ENCODE measurements at regions not wholly inside any gene's neighbourhood (a gene's known extent, or its start where the extent isn't known, plus 50 kb on each side); places are given as distances from the start of the nearest gene placed in this dataset.

- no peak overlapping the region for H3K27ac ChIP-seq
- no peak for TF ChIP-seq ZFX (IDR thresholded peaks at IDR 0.05)
- no peak for TF ChIP-seq CTCF (conservative IDR thresholded peaks at IDR 0.05)
These were observed 130.2 kb downstream of the HS3ST1 start for GRCh38 chr4:11298451-11298850.

GRCh38 chr4:11297627-11298026 is 131.1 kb downstream of the HS3ST1 start:
- no peak for TF ChIP-seq CTCF (conservative IDR thresholded peaks at IDR 0.05)
- TF ChIP-seq ZFX (IDR thresholded peaks at IDR 0.05): no peak
- no peak overlapping the region for H3K27ac ChIP-seq

GRCh38 chr4:11297201-11297600 is 131.5 kb downstream of the HS3ST1 start:
- no peak overlapping the region for H3K27ac ChIP-seq

DNA sequence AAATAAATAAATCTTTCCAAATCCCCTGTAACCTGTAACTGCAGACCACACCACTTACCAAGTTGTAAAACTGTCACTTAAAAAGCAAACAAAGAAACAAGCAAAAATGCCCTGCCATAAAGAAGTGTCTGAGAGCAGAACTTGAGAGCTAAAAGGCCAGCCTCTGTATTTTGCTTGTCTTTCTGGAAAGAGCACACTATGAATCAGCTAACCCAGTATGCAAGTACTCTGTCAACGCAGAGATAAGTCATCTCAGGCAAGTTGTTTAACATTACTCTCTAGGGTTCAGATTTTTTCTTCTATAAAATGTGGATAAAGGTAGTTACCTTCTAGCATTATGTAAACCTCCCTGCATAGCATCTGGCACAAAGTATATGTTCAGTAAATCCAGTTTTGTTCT is 134.8 kb downstream of the HS3ST1 start:
- TF ChIP-seq ZFX (IDR thresholded peaks at IDR 0.05) (no peak), CTCF (conservative IDR thresholded peaks at IDR 0.05) (no peak)
- no peak overlapping the region for H3K27ac ChIP-seq

More at GRCh38 chr4:11297201-11297600, 131.5 kb downstream of the HS3ST1 start:
- TF ChIP-seq CTCF (conservative IDR thresholded peaks at IDR 0.05): no peak
- TF ChIP-seq ZFX (IDR thresholded peaks at IDR 0.05): no peak

- H3K27ac ChIP-seq: no peak overlapping the region
- TF ChIP-seq ZFX (IDR thresholded peaks at IDR 0.05) (no peak), CTCF (conservative IDR thresholded peaks at IDR 0.05) (no peak)
These were observed 141.6 kb downstream of the HS3ST1 start for GRCh38 chr4:11287055-11287454.

- no peak overlapping the region for H3K27ac ChIP-seq
These were observed 142.2 kb downstream of the HS3ST1 start for GRCh38 chr4:11286533-11286932.

GRCh38 chr4:11281720-11282119 is 147.0 kb downstream of the HS3ST1 start:
- H3K27ac ChIP-seq: no peak overlapping the region
- no peak for TF ChIP-seq CTCF (conservative IDR thresholded peaks at IDR 0.05)
- TF ChIP-seq ZFX (IDR thresholded peaks at IDR 0.05): no peak

More at GRCh38 chr4:11286533-11286932, 142.2 kb downstream of the HS3ST1 start:
- no peak for TF ChIP-seq ZFX (IDR thresholded peaks at IDR 0.05)
- TF ChIP-seq CTCF (conservative IDR thresholded peaks at IDR 0.05): no peak
